A673 (cell line): ENCODE measurements at regions not wholly inside any gene's neighbourhood (a gene's known extent, or its start where the extent isn't known, plus 50 kb on each side); places are given as distances from the start of the nearest gene placed in this dataset.

Experiments used
- EZH2 ChIP-seq: fragments of 200-600 bp; sonication (generic); IDR thresholded peaks from 2 replicates; pipeline ENCODE4 v1.6.1; 2017; ENCODE audit warnings: borderline replicate concordance, low read depth, mild to moderate bottlenecking, mixed read lengths, antibody characterized with exemption, low read length; ENCODE audit not compliant: poor library complexity, severe bottlenecking
- TF ChIP-seq, protein P1 (sequence below): fragments of 300-800, 200-600 bp; sonication (generic); conservative IDR thresholded peaks from 2 replicates; pipeline ENCODE4 v1.5.1; 2017; ENCODE audit warnings: low read depth, mild to moderate bottlenecking, antibody characterized with exemption, low read length, moderate library complexity, mixed read lengths

DNA sequence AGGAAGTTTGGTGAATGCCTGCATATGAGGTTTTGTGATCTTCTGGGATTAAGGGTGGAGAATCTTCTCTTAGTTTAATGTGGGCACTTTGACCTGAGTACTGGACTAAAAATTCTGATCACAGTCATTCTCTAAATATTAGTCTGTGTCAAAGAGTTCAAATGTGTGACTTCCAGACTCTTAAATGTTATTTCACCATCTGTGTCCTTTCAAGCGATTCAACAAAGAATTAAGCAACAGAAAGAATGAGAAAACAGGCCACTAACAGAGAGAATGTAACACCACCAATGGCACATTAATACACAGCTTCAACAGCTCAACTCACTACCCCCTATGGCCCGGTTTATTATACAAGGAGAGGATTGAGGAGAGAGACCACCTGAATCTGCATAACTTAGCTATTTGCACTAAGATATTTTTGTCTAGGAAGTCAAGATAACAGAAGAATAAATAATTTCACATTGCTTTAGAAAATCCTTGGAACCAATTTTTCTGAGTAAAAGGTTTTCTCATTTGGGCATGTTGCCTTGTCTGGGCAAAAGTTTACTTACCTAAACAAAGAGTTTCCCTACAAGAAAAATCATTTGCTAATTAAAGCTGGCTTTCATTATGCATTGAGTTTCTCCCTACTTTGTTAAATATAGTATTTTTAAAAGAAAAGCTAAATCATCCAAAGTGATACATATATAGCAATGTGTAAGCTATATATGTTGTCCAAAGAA lies 1313.7 kb downstream of the NCAM2 start:
- TF ChIP-seq, protein P1, sequence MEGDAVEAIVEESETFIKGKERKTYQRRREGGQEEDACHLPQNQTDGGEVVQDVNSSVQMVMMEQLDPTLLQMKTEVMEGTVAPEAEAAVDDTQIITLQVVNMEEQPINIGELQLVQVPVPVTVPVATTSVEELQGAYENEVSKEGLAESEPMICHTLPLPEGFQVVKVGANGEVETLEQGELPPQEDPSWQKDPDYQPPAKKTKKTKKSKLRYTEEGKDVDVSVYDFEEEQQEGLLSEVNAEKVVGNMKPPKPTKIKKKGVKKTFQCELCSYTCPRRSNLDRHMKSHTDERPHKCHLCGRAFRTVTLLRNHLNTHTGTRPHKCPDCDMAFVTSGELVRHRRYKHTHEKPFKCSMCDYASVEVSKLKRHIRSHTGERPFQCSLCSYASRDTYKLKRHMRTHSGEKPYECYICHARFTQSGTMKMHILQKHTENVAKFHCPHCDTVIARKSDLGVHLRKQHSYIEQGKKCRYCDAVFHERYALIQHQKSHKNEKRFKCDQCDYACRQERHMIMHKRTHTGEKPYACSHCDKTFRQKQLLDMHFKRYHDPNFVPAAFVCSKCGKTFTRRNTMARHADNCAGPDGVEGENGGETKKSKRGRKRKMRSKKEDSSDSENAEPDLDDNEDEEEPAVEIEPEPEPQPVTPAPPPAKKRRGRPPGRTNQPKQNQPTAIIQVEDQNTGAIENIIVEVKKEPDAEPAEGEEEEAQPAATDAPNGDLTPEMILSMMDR = no peak
- TF ChIP-seq EZH2 = no peak
